ENCODE measurements at regions not wholly inside any gene's neighbourhood (a gene's known extent, or its start where the extent isn't known, plus 50 kb on each side); places are given as distances from the start of the nearest gene placed in this dataset.

DNA sequence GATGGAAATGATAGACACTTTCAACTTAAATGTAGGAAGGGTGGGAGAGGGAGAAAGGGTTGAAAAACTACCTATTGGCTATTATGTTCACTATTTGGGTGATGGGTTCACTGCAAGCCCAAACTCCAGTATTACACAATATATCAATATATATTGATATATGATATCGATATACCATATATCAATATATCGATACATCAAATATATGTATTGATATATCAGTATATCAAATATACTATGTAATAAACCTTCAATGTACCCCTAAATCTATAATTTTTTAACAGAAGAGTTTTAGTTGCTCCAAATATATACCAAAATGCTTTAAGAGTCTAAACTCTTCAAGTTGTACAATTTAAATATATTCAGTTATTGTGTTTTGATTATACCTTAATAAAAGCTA is 302.0 kb upstream of the RGMB start:
- no peak for TF ChIP-seq EZH2 (IDR thresholded peaks at IDR 0.05; ENCODE audit: borderline replicate concordance, low read length)
- TF ChIP-seq, protein P1, sequence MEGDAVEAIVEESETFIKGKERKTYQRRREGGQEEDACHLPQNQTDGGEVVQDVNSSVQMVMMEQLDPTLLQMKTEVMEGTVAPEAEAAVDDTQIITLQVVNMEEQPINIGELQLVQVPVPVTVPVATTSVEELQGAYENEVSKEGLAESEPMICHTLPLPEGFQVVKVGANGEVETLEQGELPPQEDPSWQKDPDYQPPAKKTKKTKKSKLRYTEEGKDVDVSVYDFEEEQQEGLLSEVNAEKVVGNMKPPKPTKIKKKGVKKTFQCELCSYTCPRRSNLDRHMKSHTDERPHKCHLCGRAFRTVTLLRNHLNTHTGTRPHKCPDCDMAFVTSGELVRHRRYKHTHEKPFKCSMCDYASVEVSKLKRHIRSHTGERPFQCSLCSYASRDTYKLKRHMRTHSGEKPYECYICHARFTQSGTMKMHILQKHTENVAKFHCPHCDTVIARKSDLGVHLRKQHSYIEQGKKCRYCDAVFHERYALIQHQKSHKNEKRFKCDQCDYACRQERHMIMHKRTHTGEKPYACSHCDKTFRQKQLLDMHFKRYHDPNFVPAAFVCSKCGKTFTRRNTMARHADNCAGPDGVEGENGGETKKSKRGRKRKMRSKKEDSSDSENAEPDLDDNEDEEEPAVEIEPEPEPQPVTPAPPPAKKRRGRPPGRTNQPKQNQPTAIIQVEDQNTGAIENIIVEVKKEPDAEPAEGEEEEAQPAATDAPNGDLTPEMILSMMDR (IDR thresholded peaks at IDR 0.05; ENCODE audit: low read length): no peak

All from OCI-LY1 (cell line).